ENCODE measurements at regions not wholly inside any gene's neighbourhood (a gene's known extent, or its start where the extent isn't known, plus 50 kb on each side); places are given as distances from the start of the nearest gene placed in this dataset.

DNA sequence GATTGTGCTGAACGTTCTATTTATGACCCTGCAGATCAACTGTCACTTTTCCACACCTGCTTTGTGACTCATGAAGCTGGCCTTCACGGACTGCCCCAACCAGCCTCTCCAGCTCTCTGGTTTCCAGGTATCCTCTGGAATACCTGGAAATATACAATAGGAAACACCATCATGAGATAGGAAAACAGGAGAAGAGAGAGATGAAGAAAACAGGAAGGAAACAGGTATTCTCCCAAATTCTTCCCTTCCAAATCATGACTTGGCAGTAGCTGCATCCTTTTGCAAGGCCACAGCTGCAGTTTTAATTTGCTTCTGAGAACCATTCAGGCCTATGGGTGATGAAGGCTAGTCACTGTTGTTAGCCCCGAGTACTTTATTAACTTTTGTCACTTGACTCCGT, 909.1 kb downstream of the EPHA3 start:
- H3K27ac ChIP-seq (ENCODE audit: low read depth in 2 of 2, low read length in 2 of 2), result no peak overlapping the region
- H3K36me3 ChIP-seq (ENCODE audit: control insufficient read depth in 2 of 2, insufficient read depth in 2 of 2, low read length in 2 of 2), result no peaks in the 10 kb centered on the region
- H3K9ac ChIP-seq (ENCODE audit: low read depth in 1 of 2, low read length in 2 of 2), result no peak overlapping the region
- H3K9me3 ChIP-seq (ENCODE audit: control insufficient read depth in 2 of 2, low read length in 2 of 2), result no peaks in the 10 kb centered on the region
- no peaks in the 10 kb centered on the region for H3K4me1 ChIP-seq (ENCODE audit: control insufficient read depth in 2 of 2, insufficient read depth in 2 of 2, low read length in 2 of 2)
- no peaks in the 10 kb centered on the region for H3K27me3 ChIP-seq (ENCODE audit: control insufficient read depth in 2 of 2, insufficient read depth in 2 of 2, low read length in 2 of 2)
- no peak overlapping the region for H3K4me3 ChIP-seq (ENCODE audit: low read length in 2 of 2)

DNA sequence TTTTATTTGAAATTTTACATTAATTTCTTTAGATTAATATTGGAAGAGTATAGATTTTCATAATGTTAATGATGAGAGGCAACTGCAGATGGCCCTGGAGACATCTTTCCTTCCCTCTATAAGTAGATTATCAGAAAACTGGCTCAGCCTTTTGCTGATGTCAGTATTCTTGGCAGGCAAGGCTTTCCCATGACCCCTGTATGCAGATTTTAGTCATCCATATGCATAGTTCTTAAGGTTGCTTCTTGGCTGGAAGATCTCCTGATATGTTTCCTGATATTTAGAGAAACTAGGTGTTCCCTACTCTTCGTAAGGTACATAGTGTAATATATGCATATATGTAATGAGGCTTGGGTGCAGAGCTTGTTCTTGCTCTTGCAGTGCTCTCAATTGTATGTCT, 911.4 kb downstream of the EPHA3 start:
- Histone ChIP-seq H3K9ac (ENCODE audit: low read depth in 1 of 2, low read length in 2 of 2) (no peak overlapping the region), H3K36me3 (ENCODE audit: control insufficient read depth in 2 of 2, insufficient read depth in 2 of 2, low read length in 2 of 2) (no peaks in the 10 kb centered on the region), H3K4me1 (ENCODE audit: control insufficient read depth in 2 of 2, insufficient read depth in 2 of 2, low read length in 2 of 2) (no peaks in the 10 kb centered on the region), H3K4me3 (ENCODE audit: low read length in 2 of 2) (no peak overlapping the region), H3K9me3 (ENCODE audit: control insufficient read depth in 2 of 2, low read length in 2 of 2) (no peaks in the 10 kb centered on the region), H3K27ac (ENCODE audit: low read depth in 2 of 2, low read length in 2 of 2) (no peak overlapping the region), H3K27me3 (ENCODE audit: control insufficient read depth in 2 of 2, insufficient read depth in 2 of 2, low read length in 2 of 2) (no peaks in the 10 kb centered on the region)

DNA sequence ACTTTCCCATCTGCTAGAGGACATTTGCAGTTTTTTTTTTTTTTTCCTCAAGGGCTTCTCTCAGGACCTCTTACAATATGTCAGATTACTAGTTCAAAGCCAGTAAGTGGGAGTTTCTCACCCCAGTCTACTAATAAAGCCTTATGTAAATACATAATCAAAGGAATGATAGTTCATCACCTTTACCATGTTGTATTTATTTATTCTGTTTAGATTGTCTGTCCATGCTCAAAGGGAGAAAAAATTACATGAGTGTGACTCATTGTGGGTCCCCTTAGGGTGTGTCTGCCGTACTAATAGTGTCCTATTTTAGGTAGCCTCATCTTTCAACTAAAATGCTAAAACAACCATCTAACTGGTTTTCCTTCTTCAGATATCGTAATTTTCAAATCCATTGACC, 917.6 kb downstream of the EPHA3 start:
- no peaks in the 10 kb centered on the region for H3K36me3 ChIP-seq (ENCODE audit: control insufficient read depth in 2 of 2, insufficient read depth in 2 of 2, low read length in 2 of 2)
- H3K9ac ChIP-seq (ENCODE audit: low read depth in 1 of 2, low read length in 2 of 2), result no peak overlapping the region
- H3K4me3 ChIP-seq (ENCODE audit: low read length in 2 of 2), result no peak overlapping the region
- H3K27ac ChIP-seq (ENCODE audit: low read depth in 2 of 2, low read length in 2 of 2), result no peak overlapping the region
- H3K4me1 ChIP-seq (ENCODE audit: control insufficient read depth in 2 of 2, insufficient read depth in 2 of 2, low read length in 2 of 2), result no peaks in the 10 kb centered on the region
- no peaks in the 10 kb centered on the region for H3K9me3 ChIP-seq (ENCODE audit: control insufficient read depth in 2 of 2, low read length in 2 of 2)
- H3K27me3 ChIP-seq (ENCODE audit: control insufficient read depth in 2 of 2, insufficient read depth in 2 of 2, low read length in 2 of 2), result no peaks in the 10 kb centered on the region

DNA sequence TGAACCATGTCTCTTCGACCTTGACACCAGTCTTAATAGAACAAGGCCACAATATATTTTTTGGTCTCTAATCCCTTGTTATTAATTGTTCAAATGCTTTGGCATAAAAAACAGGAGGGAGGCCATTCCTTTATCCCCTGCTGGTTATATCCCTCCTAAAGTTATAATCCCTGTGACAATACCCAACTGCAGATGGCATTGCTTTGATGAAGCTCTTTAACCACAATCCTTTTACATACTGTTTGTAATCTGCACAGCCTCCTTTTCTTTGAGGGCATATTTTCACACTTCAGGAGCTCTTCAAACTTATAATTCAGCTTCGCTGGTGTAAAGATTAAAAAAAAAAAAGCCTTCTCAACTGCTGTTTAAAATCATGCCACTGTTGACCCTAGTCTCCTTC, 919.0 kb downstream of the EPHA3 start:
- H3K4me3 ChIP-seq (ENCODE audit: low read length in 2 of 2), result no peak overlapping the region
- no peaks in the 10 kb centered on the region for H3K9me3 ChIP-seq (ENCODE audit: control insufficient read depth in 2 of 2, low read length in 2 of 2)
- H3K27me3 ChIP-seq (ENCODE audit: control insufficient read depth in 2 of 2, insufficient read depth in 2 of 2, low read length in 2 of 2), result no peaks in the 10 kb centered on the region
- H3K36me3 ChIP-seq (ENCODE audit: control insufficient read depth in 2 of 2, insufficient read depth in 2 of 2, low read length in 2 of 2), result no peaks in the 10 kb centered on the region
- H3K9ac ChIP-seq (ENCODE audit: low read depth in 1 of 2, low read length in 2 of 2), result no peak overlapping the region
- no peak overlapping the region for H3K27ac ChIP-seq (ENCODE audit: low read depth in 2 of 2, low read length in 2 of 2)
- H3K4me1 ChIP-seq (ENCODE audit: control insufficient read depth in 2 of 2, insufficient read depth in 2 of 2, low read length in 2 of 2), result no peaks in the 10 kb centered on the region

DNA sequence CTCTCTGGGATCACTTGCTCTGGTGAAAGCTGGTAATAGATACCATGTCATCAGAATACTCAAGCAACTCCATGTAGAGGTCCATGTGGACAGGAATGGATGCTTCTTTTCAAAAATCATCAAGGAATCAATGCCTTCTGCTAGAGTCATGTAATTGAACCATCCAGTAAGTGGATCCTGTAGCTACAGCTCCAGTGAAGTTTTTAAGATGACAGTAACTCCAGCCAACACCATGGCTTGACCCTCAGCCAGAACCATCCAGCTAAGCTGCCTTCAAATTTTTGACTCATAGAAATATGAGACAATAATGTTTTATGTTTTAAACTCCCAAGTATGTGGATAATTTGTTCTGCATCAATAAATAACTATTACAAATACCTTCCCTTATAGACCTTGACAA, 923.7 kb downstream of the EPHA3 start:
- no peaks in the 10 kb centered on the region for H3K27me3 ChIP-seq (ENCODE audit: control insufficient read depth in 2 of 2, insufficient read depth in 2 of 2, low read length in 2 of 2)

DNA sequence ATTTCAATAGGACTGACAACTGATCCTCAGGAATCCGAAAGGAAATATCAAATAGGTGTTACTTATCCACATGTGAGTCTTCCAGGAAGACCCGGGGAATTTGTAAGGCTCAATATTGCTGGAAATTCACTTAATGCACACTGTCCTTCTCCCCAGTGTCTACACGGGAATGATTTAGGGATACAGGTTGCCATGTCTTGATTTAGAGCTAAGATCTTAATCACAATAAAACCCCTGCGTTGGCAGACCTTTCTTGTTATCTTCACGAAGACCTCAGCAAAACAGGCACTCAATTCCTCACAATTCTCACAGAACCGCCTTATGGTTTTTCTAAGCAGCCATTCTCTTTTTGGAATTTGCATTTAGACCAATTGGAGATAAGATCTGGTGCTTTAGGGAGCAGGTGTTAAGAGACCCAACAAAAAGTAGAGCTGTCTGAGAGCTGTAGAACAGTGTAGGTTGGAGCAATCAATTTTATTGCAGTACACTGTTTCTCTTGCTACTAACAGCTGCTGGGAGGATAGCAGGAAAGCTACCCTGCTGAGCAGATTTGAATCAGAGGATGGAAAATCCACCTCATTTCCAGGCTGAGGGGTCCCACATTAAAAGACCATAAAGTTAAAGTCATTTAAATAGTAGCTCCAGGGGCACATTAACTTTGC, 925.7 kb downstream of the EPHA3 start:
- no peaks in the 10 kb centered on the region for H3K36me3 ChIP-seq (ENCODE audit: control insufficient read depth in 2 of 2, insufficient read depth in 2 of 2, low read length in 2 of 2)

More for the DNA sequence above, 923.7 kb downstream of the EPHA3 start:
- Histone ChIP-seq H3K4me3 (ENCODE audit: low read length in 2 of 2) (no peak overlapping the region), H3K9me3 (ENCODE audit: control insufficient read depth in 2 of 2, low read length in 2 of 2) (no peaks in the 10 kb centered on the region), H3K9ac (ENCODE audit: low read depth in 1 of 2, low read length in 2 of 2) (no peak overlapping the region), H3K27ac (ENCODE audit: low read depth in 2 of 2, low read length in 2 of 2) (no peak overlapping the region), H3K4me1 (ENCODE audit: control insufficient read depth in 2 of 2, insufficient read depth in 2 of 2, low read length in 2 of 2) (no peaks in the 10 kb centered on the region), H3K36me3 (ENCODE audit: control insufficient read depth in 2 of 2, insufficient read depth in 2 of 2, low read length in 2 of 2) (no peaks in the 10 kb centered on the region)

DNA sequence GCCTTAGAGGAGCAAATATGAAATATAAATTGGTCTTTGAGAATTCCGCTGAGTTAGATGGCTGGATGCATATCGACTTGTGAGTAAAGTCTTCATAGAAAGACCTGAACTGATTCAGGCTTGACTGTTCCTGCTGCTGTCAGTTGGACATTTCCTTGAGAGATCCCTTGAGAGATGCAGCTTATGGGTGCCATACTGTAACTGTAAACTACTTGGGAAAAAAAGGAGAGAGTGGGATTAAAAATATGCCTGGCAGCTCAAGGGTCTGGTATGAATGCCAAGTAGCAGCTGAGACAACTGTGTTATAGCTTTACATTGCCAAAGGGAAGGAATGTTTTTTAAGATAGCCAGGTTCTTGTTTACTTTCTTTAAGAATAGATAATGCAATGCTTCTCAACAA, 926.6 kb downstream of the EPHA3 start:
- no peak overlapping the region for H3K9ac ChIP-seq (ENCODE audit: low read depth in 1 of 2, low read length in 2 of 2)

More for the DNA sequence above, 925.7 kb downstream of the EPHA3 start:
- no peak overlapping the region for H3K27ac ChIP-seq (ENCODE audit: low read depth in 2 of 2, low read length in 2 of 2)
- H3K4me3 ChIP-seq (ENCODE audit: low read length in 2 of 2), result no peak overlapping the region
- no peaks in the 10 kb centered on the region for H3K27me3 ChIP-seq (ENCODE audit: control insufficient read depth in 2 of 2, insufficient read depth in 2 of 2, low read length in 2 of 2)
- H3K9me3 ChIP-seq (ENCODE audit: control insufficient read depth in 2 of 2, low read length in 2 of 2), result no peaks in the 10 kb centered on the region
- no peak overlapping the region for H3K9ac ChIP-seq (ENCODE audit: low read depth in 1 of 2, low read length in 2 of 2)
- H3K4me1 ChIP-seq (ENCODE audit: control insufficient read depth in 2 of 2, insufficient read depth in 2 of 2, low read length in 2 of 2), result no peaks in the 10 kb centered on the region

DNA sequence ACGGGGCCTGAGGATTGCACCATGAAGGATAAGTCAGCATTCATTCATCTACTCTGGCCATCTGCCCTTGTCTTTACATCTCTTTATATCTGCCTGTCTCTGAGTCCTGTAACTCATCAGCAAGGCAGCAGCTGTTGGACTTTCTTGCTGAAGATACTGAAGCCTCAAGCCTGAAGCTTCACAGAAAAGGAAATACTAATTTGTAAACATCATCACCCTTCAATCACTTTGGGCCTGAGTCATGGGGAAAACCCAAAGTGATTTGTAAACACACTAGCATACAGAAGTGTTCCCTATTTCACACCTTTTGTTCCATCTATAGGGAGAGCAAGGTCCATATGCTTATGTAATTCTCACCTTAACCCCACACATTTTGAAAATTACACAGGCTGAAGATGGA, 928.2 kb downstream of the EPHA3 start:
- no peaks in the 10 kb centered on the region for H3K4me1 ChIP-seq (ENCODE audit: control insufficient read depth in 2 of 2, insufficient read depth in 2 of 2, low read length in 2 of 2)
- no peak overlapping the region for H3K27ac ChIP-seq (ENCODE audit: low read depth in 2 of 2, low read length in 2 of 2)

More for the DNA sequence above, 926.6 kb downstream of the EPHA3 start:
- Histone ChIP-seq H3K27me3 (ENCODE audit: control insufficient read depth in 2 of 2, insufficient read depth in 2 of 2, low read length in 2 of 2) (no peaks in the 10 kb centered on the region), H3K27ac (ENCODE audit: low read depth in 2 of 2, low read length in 2 of 2) (no peak overlapping the region), H3K4me1 (ENCODE audit: control insufficient read depth in 2 of 2, insufficient read depth in 2 of 2, low read length in 2 of 2) (no peaks in the 10 kb centered on the region), H3K9me3 (ENCODE audit: control insufficient read depth in 2 of 2, low read length in 2 of 2) (no peaks in the 10 kb centered on the region), H3K4me3 (ENCODE audit: low read length in 2 of 2) (no peak overlapping the region), H3K36me3 (ENCODE audit: control insufficient read depth in 2 of 2, insufficient read depth in 2 of 2, low read length in 2 of 2) (no peaks in the 10 kb centered on the region)

DNA sequence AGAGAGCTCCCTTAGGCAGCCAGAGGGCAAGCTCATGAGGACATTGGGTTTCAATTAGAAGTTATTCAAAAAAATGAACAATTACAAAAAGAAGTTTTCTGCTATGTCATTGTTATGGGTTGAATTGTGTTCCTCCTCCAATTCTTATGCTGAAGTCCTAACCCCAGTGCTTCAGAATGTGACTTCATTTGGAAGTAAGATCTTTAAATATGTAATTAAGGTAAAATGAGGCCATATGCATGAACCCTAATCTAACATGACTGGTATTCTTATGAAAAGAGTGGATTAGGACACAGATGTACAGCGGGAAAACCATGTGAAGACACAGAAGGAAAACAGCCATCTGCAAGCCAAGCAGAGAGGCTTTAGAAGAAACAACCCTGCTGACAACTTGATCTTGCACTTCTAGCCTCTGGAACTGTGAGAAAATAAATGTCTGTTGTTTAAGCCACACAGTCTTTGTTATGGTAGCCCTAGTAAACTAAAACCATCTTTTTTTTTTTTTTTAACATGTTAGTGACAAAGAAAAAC, 929.6 kb downstream of the EPHA3 start:
- Histone ChIP-seq H3K27me3 (ENCODE audit: control insufficient read depth in 2 of 2, insufficient read depth in 2 of 2, low read length in 2 of 2) (no peaks in the 10 kb centered on the region), H3K9me3 (ENCODE audit: control insufficient read depth in 2 of 2, low read length in 2 of 2) (no peaks in the 10 kb centered on the region), H3K27ac (ENCODE audit: low read depth in 2 of 2, low read length in 2 of 2) (no peak overlapping the region)

More for the DNA sequence above, 928.2 kb downstream of the EPHA3 start:
- Histone ChIP-seq H3K36me3 (ENCODE audit: control insufficient read depth in 2 of 2, insufficient read depth in 2 of 2, low read length in 2 of 2) (no peaks in the 10 kb centered on the region), H3K9me3 (ENCODE audit: control insufficient read depth in 2 of 2, low read length in 2 of 2) (no peaks in the 10 kb centered on the region), H3K27me3 (ENCODE audit: control insufficient read depth in 2 of 2, insufficient read depth in 2 of 2, low read length in 2 of 2) (no peaks in the 10 kb centered on the region), H3K4me3 (ENCODE audit: low read length in 2 of 2) (no peak overlapping the region), H3K9ac (ENCODE audit: low read depth in 1 of 2, low read length in 2 of 2) (no peak overlapping the region)

DNA sequence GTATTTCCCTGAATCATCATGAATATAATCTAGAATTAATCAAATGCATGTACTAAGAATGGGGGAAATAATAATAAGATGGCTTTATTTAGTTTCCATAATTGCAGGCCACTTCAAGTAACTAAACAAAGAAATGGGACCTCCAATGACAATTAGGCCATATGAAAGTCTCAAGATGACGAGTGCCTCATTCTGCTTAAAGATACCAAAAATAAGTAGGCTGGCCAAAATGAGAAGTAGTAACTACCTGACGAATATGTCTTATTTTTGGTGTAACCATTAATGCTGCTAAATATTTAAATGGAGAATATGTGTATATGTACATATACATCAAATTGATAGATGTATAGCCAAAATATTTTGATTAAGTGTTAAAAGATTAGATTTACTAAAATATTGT, 932.6 kb downstream of the EPHA3 start:
- Histone ChIP-seq H3K27ac (ENCODE audit: low read depth in 2 of 2, low read length in 2 of 2) (no peak overlapping the region), H3K27me3 (ENCODE audit: control insufficient read depth in 2 of 2, insufficient read depth in 2 of 2, low read length in 2 of 2) (no peaks in the 10 kb centered on the region), H3K36me3 (ENCODE audit: control insufficient read depth in 2 of 2, insufficient read depth in 2 of 2, low read length in 2 of 2) (no peaks in the 10 kb centered on the region), H3K4me1 (ENCODE audit: control insufficient read depth in 2 of 2, insufficient read depth in 2 of 2, low read length in 2 of 2) (no peaks in the 10 kb centered on the region), H3K9ac (ENCODE audit: low read depth in 1 of 2, low read length in 2 of 2) (no peak overlapping the region), H3K9me3 (ENCODE audit: control insufficient read depth in 2 of 2, low read length in 2 of 2) (no peaks in the 10 kb centered on the region), H3K4me3 (ENCODE audit: low read length in 2 of 2) (no peak overlapping the region)

More for the DNA sequence above, 929.6 kb downstream of the EPHA3 start:
- no peaks in the 10 kb centered on the region for H3K4me1 ChIP-seq (ENCODE audit: control insufficient read depth in 2 of 2, insufficient read depth in 2 of 2, low read length in 2 of 2)
- no peak overlapping the region for H3K4me3 ChIP-seq (ENCODE audit: low read length in 2 of 2)
- no peak overlapping the region for H3K9ac ChIP-seq (ENCODE audit: low read depth in 1 of 2, low read length in 2 of 2)
- no peaks in the 10 kb centered on the region for H3K36me3 ChIP-seq (ENCODE audit: control insufficient read depth in 2 of 2, insufficient read depth in 2 of 2, low read length in 2 of 2)
